GM23338 (cell line): ENCODE measurements at regions not wholly inside any gene's neighbourhood (a gene's known extent, or its start where the extent isn't known, plus 50 kb on each side); places are given as distances from the start of the nearest gene placed in this dataset.

Experiments used
- ATAC-seq: fragments of 200-7000 bp; cut with Tn5 transposase; 3 replicates; pipeline ENCODE4 v1.9.1; 2020
- DNase-seq: peaks from one replicate; pipeline ENCODE4 v3.0.0-alpha.2; 2015; ENCODE audit warnings: low spot score
- H2AFZ ChIP-seq: fragments of 200-600 bp; sonication (generic); 2 replicates; pipeline ENCODE4 v1.8.0; 2016; ENCODE audit warnings: antibody characterized with exemption, mild to moderate bottlenecking, moderate library complexity
- H3F3A ChIP-seq: fragments of 200-600 bp; sonication (generic); replicated peaks from 2 replicates; pipeline ENCODE4 v1.8.0; 2017; ENCODE audit warnings: antibody characterized with exemption, mixed run types, low read depth
- H3K27ac ChIP-seq: fragments of 200-600 bp; sonication (generic); 2 replicates; pipeline ENCODE4 v1.6.1; 2016; ENCODE audit warnings: low read depth
- H3K27me3 ChIP-seq: fragments of 200-600 bp; sonication (generic); 2 replicates; pipeline ENCODE4 v1.8.0; 2016; ENCODE audit warnings: mild to moderate bottlenecking, mixed run types, moderate library complexity; ENCODE audit not compliant: insufficient read depth
- H3K36me3 ChIP-seq: fragments of 200-600 bp; sonication (generic); 2 replicates; pipeline ENCODE4 v1.8.0; 2016; ENCODE audit warnings: mild to moderate bottlenecking; ENCODE audit not compliant: insufficient read depth
- H3K4me1 ChIP-seq: fragments of 200-600 bp; sonication (generic); 2 replicates; pipeline ENCODE4 v1.8.0; 2016; ENCODE audit warnings: mild to moderate bottlenecking, moderate library complexity; ENCODE audit not compliant: insufficient read depth
- H3K4me2 ChIP-seq: fragments of 200-600 bp; sonication (generic); 2 replicates; pipeline ENCODE4 v1.7.1; 2017; ENCODE audit warnings: mixed run types
- H3K4me3 ChIP-seq: fragments of 200-600 bp; sonication (generic); 2 replicates; pipeline ENCODE4 v1.6.1; 2016; ENCODE audit warnings: mixed run types
- H3K79me2 ChIP-seq: fragments of 200-600 bp; sonication (generic); replicated peaks from 2 replicates; pipeline ENCODE4 v1.8.0; 2017; ENCODE audit warnings: mild to moderate bottlenecking; ENCODE audit not compliant: insufficient read depth
- H3K9me2 ChIP-seq: fragments of 200-600 bp; sonication (generic); 2 replicates; pipeline ENCODE4 v1.8.0; 2017; ENCODE audit not compliant: insufficient read depth
- H4K20me1 ChIP-seq: fragments of 200-600 bp; sonication (generic); replicated peaks from 2 replicates; pipeline ENCODE4 v1.8.0; 2017; ENCODE audit warnings: mild to moderate bottlenecking; ENCODE audit not compliant: insufficient read depth
- H3K27ac Mint-ChIP-seq: 2 replicates; pipeline ENCODE4 v1.8.0; 2020; ENCODE audit warnings: inconsistent platforms, mild to moderate bottlenecking, moderate library complexity, mixed read lengths
- H3K27me3 Mint-ChIP-seq: 3 replicates; pipeline ENCODE4 v1.8.0; 2022; ENCODE audit warnings: low read depth, mild to moderate bottlenecking, moderate library complexity, mixed read lengths, inconsistent platforms; ENCODE audit not compliant: insufficient read depth, poor library complexity
- H3K36me3 Mint-ChIP-seq: 3 replicates; pipeline ENCODE4 v1.8.0; 2021; ENCODE audit warnings: low read depth, mild to moderate bottlenecking, inconsistent platforms, moderate library complexity, mixed read lengths
- H3K4me1 Mint-ChIP-seq: 3 replicates; pipeline ENCODE4 v1.8.0; 2020; ENCODE audit warnings: mild to moderate bottlenecking, inconsistent platforms, mixed read lengths
- H3K4me3 Mint-ChIP-seq: 3 replicates; pipeline ENCODE4 v1.8.0; 2021; ENCODE audit warnings: moderate library complexity, mild to moderate bottlenecking, inconsistent platforms, mixed read lengths
- H3K9me3 Mint-ChIP-seq: 3 replicates; pipeline ENCODE4 v1.8.0; 2020; ENCODE audit warnings: moderate library complexity, mild to moderate bottlenecking, inconsistent platforms, mixed read lengths
- CREB1 ChIP-seq: fragments of 250-450 bp; sonication (Bioruptor Pico); IDR thresholded peaks from 2 replicates; pipeline ENCODE4 v1.5.0; 2020; ENCODE audit warnings: low read depth, mild to moderate bottlenecking, moderate library complexity
- CTCF ChIP-seq, 2 experiments: fragments of 200-600 bp in 1 of 2; sonication (generic) in 1 of 2; conservative IDR thresholded peaks; 2 replicates each; pipeline versions ENCODE4 v1.5.1 to v1.6.1; 2016 to 2017; ENCODE audit warnings: antibody characterized with exemption in 2 of 2, low read depth in 2 of 2, mild to moderate bottlenecking in 2 of 2, moderate library complexity in 1 of 2
- ETS1 ChIP-seq: IDR thresholded peaks from 2 replicates; pipeline ENCODE4 v1.6.1; 2016; ENCODE audit warnings: antibody characterized with exemption
- EZH2 ChIP-seq: fragments of 200-600 bp; sonication (generic); IDR thresholded peaks from one replicate; pipeline ENCODE4 v1.8.0; 2017; ENCODE audit warnings: antibody characterized with exemption, mild to moderate bottlenecking, low read depth; ENCODE audit not compliant: unreplicated experiment
- EZH2phosphoT487 ChIP-seq: fragments of 200-600 bp; sonication (generic); IDR thresholded peaks from one replicate; pipeline ENCODE4 v1.8.1; 2018; ENCODE audit warnings: antibody characterized with exemption; ENCODE audit not compliant: unreplicated experiment
- JUNB ChIP-seq: IDR thresholded peaks from one replicate; pipeline ENCODE4 v1.6.1; 2016; ENCODE audit warnings: antibody characterized with exemption; ENCODE audit not compliant: unreplicated experiment
- NANOG ChIP-seq: IDR thresholded peaks from 2 replicates; pipeline ENCODE4 v1.6.1; 2016; ENCODE audit warnings: antibody characterized with exemption, borderline replicate concordance
- POLR2AphosphoS5 ChIP-seq: IDR thresholded peaks from 2 replicates; pipeline ENCODE4 v1.6.1; 2016; ENCODE audit warnings: antibody characterized with exemption, low read depth
- REST ChIP-seq: IDR thresholded peaks from one replicate; pipeline ENCODE4 v1.6.1; 2018; ENCODE audit warnings: antibody characterized with exemption; ENCODE audit not compliant: unreplicated experiment
- STAT1 ChIP-seq: IDR thresholded peaks from one replicate; pipeline ENCODE4 v1.6.1; 2016; ENCODE audit warnings: antibody characterized with exemption; ENCODE audit not compliant: unreplicated experiment
- ZNF114 ChIP-seq: fragments of 250-450 bp; sonication (Bioruptor Pico); IDR thresholded peaks from 2 replicates; pipeline ENCODE4 v1.5.0; 2020; ENCODE audit warnings: mild to moderate bottlenecking, moderate library complexity
- ZNF331 ChIP-seq: fragments of 250-450 bp; sonication (Bioruptor Pico); IDR thresholded peaks from 2 replicates; pipeline ENCODE4 v1.5.0; 2020; ENCODE audit warnings: low read depth, mild to moderate bottlenecking, moderate library complexity
- ZNF462 ChIP-seq: fragments of 250-450 bp; sonication (Bioruptor Pico); IDR thresholded peaks from 2 replicates; pipeline ENCODE4 v1.5.0; 2020; ENCODE audit warnings: mild to moderate bottlenecking, moderate library complexity

GRCh38 chr12:41624571-41624970 is 436.5 kb downstream of the PDZRN4 start:
- Histone ChIP-seq H3K27ac (no peak overlapping the region), H3F3A (no peaks in the 10 kb centered on the region), H3K9me2 (no peaks in the 10 kb centered on the region), H3K4me2 (no peak overlapping the region), H3K79me2 (no peaks in the 10 kb centered on the region), H3K36me3 (no peaks in the 10 kb centered on the region), H4K20me1 (no peaks in the 10 kb centered on the region), H2AFZ (no peak overlapping the region), H3K4me1 (peaks cover 5% of the 10 kb centered on the region; the same call in 1 of the 2 replicates), H3K27me3 (no peaks in the 10 kb centered on the region), H3K4me3 (no peak overlapping the region)
- no peak overlapping the region for H3K4me3 Mint-ChIP-seq
- no peak for TF ChIP-seq ZNF462
- no peak for TF ChIP-seq ETS1
- no peak for TF ChIP-seq CTCF (conservative IDR thresholded peaks at IDR 0.05; ENCODE audit: low read depth in 2 of 2)
- no peak for TF ChIP-seq EZH2phosphoT487
- no peak for TF ChIP-seq NANOG
- no peak for TF ChIP-seq ZNF331 (CRISPR knock-in tag)
- no peak for TF ChIP-seq POLR2AphosphoS5
- no peak for TF ChIP-seq EZH2
- TF ChIP-seq CREB1: no peak
- TF ChIP-seq JUNB: no peak
- no peak for TF ChIP-seq ZNF114
- TF ChIP-seq STAT1: no peak
- no peak for TF ChIP-seq REST
- H3K27me3 Mint-ChIP-seq: no peaks in the 10 kb centered on the region
- H3K9me3 Mint-ChIP-seq: peaks cover 3% of the 10 kb centered on the region; the same call in 2 of the 3 replicates
- H3K27ac Mint-ChIP-seq: no peak overlapping the region
- ATAC-seq: no peak
- H3K4me1 Mint-ChIP-seq: peaks cover 17% of the 10 kb centered on the region; the same call in 2 of the 3 replicates
- DNase-seq: no peak
- H3K36me3 Mint-ChIP-seq: no peaks in the 10 kb centered on the region; the same call in 2 of the 3 replicates
